HFFc6 (cell line): ENCODE measurements at regions not wholly inside any gene's neighbourhood (a gene's known extent, or its start where the extent isn't known, plus 50 kb on each side); places are given as distances from the start of the nearest gene placed in this dataset.

Experiments
- DNase-seq: peaks from one replicate; pipeline ENCODE4 v3.0.0-alpha.2; 2018
- H3K27ac Mint-ChIP-seq: 2 replicates; pipeline ENCODE4 v1.8.0; 2020; ENCODE audit warnings: mild to moderate bottlenecking, mixed read lengths
- H3K27me3 Mint-ChIP-seq: 2 replicates; pipeline ENCODE4 v1.8.0; 2021; ENCODE audit warnings: mild to moderate bottlenecking, moderate library complexity, mixed read lengths; ENCODE audit not compliant: insufficient read depth
- H3K36me3 Mint-ChIP-seq: 2 replicates; pipeline ENCODE4 v1.8.0; 2021; ENCODE audit warnings: low read depth, mixed read lengths
- H3K4me1 Mint-ChIP-seq: 2 replicates; pipeline ENCODE4 v1.8.0; 2020; ENCODE audit warnings: low read depth, mixed read lengths
- H3K4me3 Mint-ChIP-seq: 2 replicates; pipeline ENCODE4 v1.8.0; 2020; ENCODE audit warnings: mild to moderate bottlenecking, moderate library complexity, mixed read lengths
- H3K9me3 Mint-ChIP-seq: 2 replicates; pipeline ENCODE4 v1.8.0; 2020; ENCODE audit warnings: mild to moderate bottlenecking, mixed read lengths
- CTCF ChIP-seq: fragments of 200-600 bp; sonication (generic); IDR thresholded peaks from 2 replicates; pipeline ENCODE4 v1.5.0; 2021; ENCODE audit warnings: antibody characterized with exemption, mild to moderate bottlenecking

GRCh38 chr2:160976797-160977196 is 183.4 kb upstream of the TANK start:
- H3K36me3 Mint-ChIP-seq: no peaks in the 10 kb centered on the region
- H3K27me3 Mint-ChIP-seq: no peaks in the 10 kb centered on the region
- H3K4me1 Mint-ChIP-seq: peaks cover 16% of the 10 kb centered on the region
- no peaks in the 10 kb centered on the region for H3K9me3 Mint-ChIP-seq
- no peak for TF ChIP-seq CTCF
- no peak overlapping the region for H3K27ac Mint-ChIP-seq
- no peak overlapping the region for H3K4me3 Mint-ChIP-seq
- no peak for DNase-seq

- no peaks in the 10 kb centered on the region for H3K9me3 Mint-ChIP-seq
- TF ChIP-seq CTCF: no peak
- no peak overlapping the region for H3K4me3 Mint-ChIP-seq
- DNase-seq: no peak
- H3K36me3 Mint-ChIP-seq: no peaks in the 10 kb centered on the region
- peaks cover 16% of the 10 kb centered on the region for H3K4me1 Mint-ChIP-seq
- H3K27me3 Mint-ChIP-seq: no peaks in the 10 kb centered on the region
- no peak overlapping the region for H3K27ac Mint-ChIP-seq
Observed at GRCh38 chr2:160977376-160977775, 182.9 kb upstream of the TANK start.

- Mint-ChIP-seq H3K27ac (no peak overlapping the region), H3K27me3 (no peaks in the 10 kb centered on the region), H3K36me3 (no peaks in the 10 kb centered on the region), H3K9me3 (no peaks in the 10 kb centered on the region), H3K4me3 (no peak overlapping the region), H3K4me1 (peaks cover 16% of the 10 kb centered on the region)
- TF ChIP-seq CTCF: no peak
- no peak for DNase-seq
Observed at GRCh38 chr2:160977854-160978253, 182.4 kb upstream of the TANK start.

- Mint-ChIP-seq H3K36me3 (peaks cover 5% of the 10 kb centered on the region; the same call in 1 of the 2 replicates), H3K27me3 (no peaks in the 10 kb centered on the region), H3K9me3 (peaks cover 5% of the 10 kb centered on the region; the same call in 1 of the 2 replicates), H3K4me1 (peaks cover 9% of the 10 kb centered on the region; the same call in 1 of the 2 replicates), H3K4me3 (no peak overlapping the region), H3K27ac (no peak overlapping the region)
- no peak for DNase-seq
- no peak for TF ChIP-seq CTCF
Observed at GRCh38 chr2:160984426-160985077, 175.7 kb upstream of the TANK start.

- Mint-ChIP-seq H3K36me3 (peaks cover 5% of the 10 kb centered on the region; the same call in 1 of the 2 replicates), H3K27ac (no peak overlapping the region), H3K9me3 (peaks cover 5% of the 10 kb centered on the region; the same call in 1 of the 2 replicates), H3K4me3 (no peak overlapping the region), H3K27me3 (no peaks in the 10 kb centered on the region), H3K4me1 (peaks cover 13% of the 10 kb centered on the region)
- TF ChIP-seq CTCF: no peak
- no peak for DNase-seq
Observed at GRCh38 chr2:160989778-160990177, 170.4 kb upstream of the TANK start.
